Transverse colon (tissue), 4 donors: ENCODE measurements at regions not wholly inside any gene's neighbourhood (a gene's known extent, or its start where the extent isn't known, plus 50 kb on each side); places are given as distances from the start of the nearest gene placed in this dataset.

ENCODE experiments used
- DNase-seq: peaks from one replicate; pipeline ENCODE4 v3.0.0-alpha.2; 2019
- H3K27ac ChIP-seq, 4 donors: fragments of 200-600 bp; sonication (generic); 2 replicates each; pipeline ENCODE4 v1.5.1; 2016 to 2018; ENCODE audit warnings: inconsistent platforms in 4 of 4
- H3K27me3 ChIP-seq: fragments of 200-600 bp; sonication (generic); 2 replicates; pipeline ENCODE4 v1.5.1; 2017; ENCODE audit warnings: inconsistent platforms
- H3K36me3 ChIP-seq, 4 donors: fragments of 200-600 bp; sonication (generic); 2 replicates each; pipeline ENCODE4 v1.5.1; 2017 to 2019; ENCODE audit warnings: inconsistent platforms in 4 of 4
- H3K4me1 ChIP-seq, 4 donors: fragments of 200-600 bp; sonication (generic); 2 replicates each; pipeline ENCODE4 v1.5.1; 2017 to 2020; ENCODE audit warnings: inconsistent platforms in 4 of 4
- H3K4me3 ChIP-seq, 4 donors: fragments of 200-600 bp; sonication (generic); 1 replicate in 1 of 4; 2 replicates in 3 of 4; pipeline versions ENCODE4 v1.5.1 to v1.6.1; 2017 to 2019; ENCODE audit warnings: inconsistent platforms in 4 of 4
- H3K9me3 ChIP-seq, 2 donors: fragments of 200-600 bp; sonication (generic); 2 replicates each; pipeline ENCODE4 v1.5.1; 2017 to 2019; ENCODE audit warnings: inconsistent platforms in 2 of 2
- CTCF ChIP-seq, 5 experiments: fragments of 200-600 bp in 3 of 5; fragments of 450-650 bp in 2 of 5; sonication (generic) in 3 of 5; IDR thresholded peaks; 1 replicate in 2 of 5; 2 replicates in 3 of 5; pipeline ENCODE4 v1.5.1; 2016 to 2017; ENCODE audit warnings: antibody characterized with exemption in 5 of 5, inconsistent platforms in 3 of 5, mild to moderate bottlenecking in 2 of 5, moderate library complexity in 1 of 5
- EP300 ChIP-seq: sonication (generic); formaldehyde crosslinking; IDR thresholded peaks from one replicate; pipeline ENCODE4 v1.6.1; 2017; ENCODE audit warnings: antibody characterized with exemption, low read depth
- POLR2A ChIP-seq: fragments of 450-650 bp; IDR thresholded peaks from one replicate; pipeline ENCODE4 v1.6.1; 2016; ENCODE audit warnings: antibody characterized with exemption, mild to moderate bottlenecking, moderate library complexity
- POLR2AphosphoS5 ChIP-seq, 3 donors: sonication (generic); formaldehyde crosslinking; IDR thresholded peaks; one replicate each; pipeline ENCODE4 v1.6.1; 2016; ENCODE audit warnings: antibody characterized with exemption in 3 of 3
- WGBS, 2 donors: methylation state at CpG; one replicate each; pipeline ENCODE4 v1.1.5; 2018; ENCODE audit warnings: low coverage in 1 of 2; 5-methylcytosine and 5-hydroxymethylcytosine counted together
- in situ Hi-C, 4 donors: fragments of 200-750 bp; cut with MboI; loops; one replicate each; pipeline versions ENCODE4 v1.15.0 to v1.15.1; 2017; ENCODE audit warnings: low sequenced_read_pairs in 3 of 4, low pct_ligation_motif_present in 1 of 4, low pct_unique_long_range_greater_than_20kb in 1 of 4
- intact Hi-C: fragments of 100-400 bp; cut with DNase I; formaldehyde crosslinking; loops from one replicate; pipeline ENCODE4 v1.15.1; 2023; ENCODE audit warnings: low total_unique reads

- TF ChIP-seq CTCF (IDR thresholded peaks at IDR 0.05) (no peak), POLR2AphosphoS5 (IDR thresholded peaks at IDR 0.05) (no peak), EP300 (no peak), POLR2A (no peak)
- no peaks in the 10 kb centered on the region for H3K4me1 ChIP-seq
- no peak overlapping the region for H3K27ac ChIP-seq
- in situ Hi-C loops (no loop called here), intact Hi-C loops (no loop called here)
- H3K36me3 ChIP-seq = no peaks in the 10 kb centered on the region
- H3K9me3 ChIP-seq = no peaks in the 10 kb centered on the region
- H3K4me3 ChIP-seq = no peak overlapping the region
- no peaks in the 10 kb centered on the region for H3K27me3 ChIP-seq
- 83 to 84% methylated on average over 6 of the region's 6 CpGs for WGBS, 2 donors
- no peak for DNase-seq
Observed at GRCh38 chr20:16111852-16112412, 461.3 kb downstream of the KIF16B start.

GRCh38 chr20:16111172-16111832 is 461.9 kb downstream of the KIF16B start:
- 48 to 71% methylated on average over 2 to 5 of the region's 5 CpGs for WGBS, 2 donors
- H3K27me3 ChIP-seq = no peaks in the 10 kb centered on the region
- H3K9me3 ChIP-seq = no peaks in the 10 kb centered on the region
- H3K27ac ChIP-seq = no peak overlapping the region
- H3K36me3 ChIP-seq = no peaks in the 10 kb centered on the region
- no peaks in the 10 kb centered on the region for H3K4me1 ChIP-seq
- TF ChIP-seq POLR2A (no peak), POLR2AphosphoS5 (IDR thresholded peaks at IDR 0.05) (no peak), EP300 (no peak), CTCF (IDR thresholded peaks at IDR 0.05) (no peak)
- DNase-seq = no peak
- intact Hi-C loops = no loop called here
- H3K4me3 ChIP-seq = no peak overlapping the region
- in situ Hi-C loops = no loop called here

- Histone ChIP-seq H3K27me3 (no peaks in the 10 kb centered on the region), H3K27ac (no peak overlapping the region), H3K36me3 (no peaks in the 10 kb centered on the region), H3K4me1 (no peaks in the 10 kb centered on the region), H3K4me3 (no peak overlapping the region), H3K9me3 (no peaks in the 10 kb centered on the region)
- in situ Hi-C loops = no loop called here
- WGBS, 2 donors = 62 to 73% methylated on average over 2 to 7 of the region's 7 CpGs
- DNase-seq = no peak
- TF ChIP-seq EP300 (no peak), CTCF (IDR thresholded peaks at IDR 0.05) (no peak), POLR2AphosphoS5 (IDR thresholded peaks at IDR 0.05) (no peak), POLR2A (no peak)
- intact Hi-C loops = no loop called here
Observed at GRCh38 chr20:16107172-16107870, 465.9 kb downstream of the KIF16B start.

- DNase-seq = no peak
- no peak for TF ChIP-seq CTCF (IDR thresholded peaks at IDR 0.05)
- no peak for TF ChIP-seq POLR2A
- no peak for TF ChIP-seq EP300
- TF ChIP-seq POLR2AphosphoS5 (IDR thresholded peaks at IDR 0.05) = no peak
- 79 to 92% methylated on average over 2 of the region's 2 CpGs for WGBS, 2 donors
- Histone ChIP-seq H3K36me3 (no peaks in the 10 kb centered on the region), H3K4me3 (no peak overlapping the region), H3K27me3 (no peaks in the 10 kb centered on the region), H3K9me3 (no peaks in the 10 kb centered on the region), H3K4me1 (no peaks in the 10 kb centered on the region), H3K27ac (no peak overlapping the region)
- in situ Hi-C loops = no loop called here
- intact Hi-C loops = no loop called here
Observed at GRCh38 chr20:16106191-16106849, 466.9 kb downstream of the KIF16B start.
